DOHH2 (cell line): ENCODE measurements at regions not wholly inside any gene's neighbourhood (a gene's known extent, or its start where the extent isn't known, plus 50 kb on each side); places are given as distances from the start of the nearest gene placed in this dataset.

Source experiments
- CTCF ChIP-seq: fragments of 200-600 bp; sonication (generic); IDR thresholded peaks from one replicate; pipeline ENCODE4 v1.5.1; 2014; ENCODE audit warnings: antibody characterized with exemption, mild to moderate bottlenecking, low read depth, low read length; ENCODE audit not compliant: poor library complexity, severe bottlenecking
- EZH2phosphoT487 ChIP-seq: fragments of 200-600 bp; sonication (generic); IDR thresholded peaks from 2 replicates; pipeline ENCODE4 v1.6.1; 2017; ENCODE audit warnings: borderline replicate concordance, mild to moderate bottlenecking, antibody characterized with exemption, low read length, moderate library complexity, mixed read lengths

GRCh38 chr4:164027805-164028204, 533.3 kb downstream of the TMA16 start:
- no peak for TF ChIP-seq CTCF
- no peak for TF ChIP-seq EZH2phosphoT487
